ENCODE measurements at regions not wholly inside any gene's neighbourhood (a gene's known extent, or its start where the extent isn't known, plus 50 kb on each side); places are given as distances from the start of the nearest gene placed in this dataset.

- intact Hi-C loops (cut with micrococcal nuclease; ENCODE audit: unreplicated experiment), result no loop called here
- no peaks in the 10 kb centered on the region for H3K4me1 ChIP-seq (ENCODE audit: insufficient read depth, low read length)
- POLR2A ChIA-PET, result no interaction called here
- no peaks in the 10 kb centered on the region for H3K9me3 ChIP-seq (ENCODE audit: low read length)
- CTCF ChIA-PET (ENCODE audit: low intra/inter-chr PET ratio, low total read pairs), result no interaction called here
- no peak overlapping the region for H2AFZ ChIP-seq (ENCODE audit: low read length)
- BruUV-seq (replicated peaks), result no TSS peak
- WGBS (ENCODE audit: low lambda C conversion rate), result 0% methylated on average over 4 of the region's 4 CpGs
- TF ChIP-seq RFX3 (CRISPR knock-in tag; IDR thresholded peaks at IDR 0.05) (no peak), ZBTB14 (CRISPR knock-in tag; IDR thresholded peaks at IDR 0.05) (no peak), ZNF75D (CRISPR knock-in tag; IDR thresholded peaks at IDR 0.05; ENCODE audit: borderline replicate concordance) (no peak), ZNF644 (CRISPR knock-in tag; IDR thresholded peaks at IDR 0.05; ENCODE audit: low read depth) (no peak), MAZ (IDR thresholded peaks at IDR 0.05; ENCODE audit: borderline replicate concordance, low read depth, low read length) (no peak), MAZ (CRISPR knock-in tag; IDR thresholded peaks at IDR 0.05; ENCODE audit: low read depth) (no peak), AKAP8 (CRISPR knock-in tag; IDR thresholded peaks at IDR 0.05) (no peak), PPARG (CRISPR knock-in tag; conservative IDR thresholded peaks at IDR 0.05) (no peak), ZBTB33 (CRISPR knock-in tag; IDR thresholded peaks at IDR 0.05) (no peak), NR1H2 (CRISPR knock-in tag; IDR thresholded peaks at IDR 0.05; ENCODE audit: borderline replicate concordance, low read depth) (no peak)
- H3K36me3 ChIP-seq (replicated peaks in 1 of 2; ENCODE audit: control insufficient read depth in 1 of 2, insufficient read depth in 2 of 2, low read length in 2 of 2), result no peaks in the 10 kb centered on the region
- H3K4me3 ChIP-seq (replicated peaks in 1 of 3; ENCODE audit: insufficient read depth in 1 of 3, low read depth in 2 of 3, low read length in 3 of 3), result no peak overlapping the region
- H3K9ac ChIP-seq (ENCODE audit: insufficient read depth, low read depth, low read length), result no peak overlapping the region
- H4K20me1 ChIP-seq (ENCODE audit: insufficient read depth, low read length), result no peaks in the 10 kb centered on the region
- no peak for FAIRE-seq
- in situ Hi-C loops (cut with HindIII; ENCODE audit: extremely low pct_ligation_motif_present, low pct_unique_long_range_greater_than_20kb), result no loop called here
- no peak overlapping the region for H3K27ac ChIP-seq (ENCODE audit: extremely low read length, insufficient read depth, low read length)
- no peak for DNase-seq (ENCODE audit: low spot score)
- ATAC-seq, result no peak
- no peak overlapping the region for H3K4me2 ChIP-seq (ENCODE audit: low read depth, low read length)
- H3K27me3 ChIP-seq (ENCODE audit: control insufficient read depth in 1 of 2, insufficient read depth in 2 of 2, low read length in 2 of 2), result no peaks in the 10 kb centered on the region
- no peaks in the 10 kb centered on the region for H3K79me2 ChIP-seq (ENCODE audit: insufficient read depth, low read length)
Measured at GRCh38 chr10:50951365-50951764, 65.9 kb upstream of the A1CF start.
